ENCODE measurements at regions not wholly inside any gene's neighbourhood (a gene's known extent, or its start where the extent isn't known, plus 50 kb on each side); places are given as distances from the start of the nearest gene placed in this dataset.

DNA sequence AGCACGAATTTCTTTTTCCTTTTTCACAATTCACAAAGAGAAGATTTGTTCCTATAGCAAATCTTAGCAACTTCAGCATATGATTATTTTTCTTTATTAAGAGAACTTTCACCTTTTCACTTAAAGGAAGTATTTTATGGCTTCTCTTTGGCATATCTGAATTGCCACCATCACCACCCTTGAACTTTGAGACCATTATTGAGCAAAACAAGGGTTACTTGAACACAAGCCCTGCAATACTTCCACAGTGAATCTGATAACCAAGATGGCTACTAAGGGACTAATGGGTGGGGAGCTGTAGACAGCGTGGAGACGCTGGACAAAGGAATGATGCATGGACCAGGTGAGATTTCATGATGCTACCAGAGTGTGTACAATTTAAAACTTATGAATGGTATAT, 815.0 kb downstream of the LRRIQ3 start:
- TF ChIP-seq, protein P1, sequence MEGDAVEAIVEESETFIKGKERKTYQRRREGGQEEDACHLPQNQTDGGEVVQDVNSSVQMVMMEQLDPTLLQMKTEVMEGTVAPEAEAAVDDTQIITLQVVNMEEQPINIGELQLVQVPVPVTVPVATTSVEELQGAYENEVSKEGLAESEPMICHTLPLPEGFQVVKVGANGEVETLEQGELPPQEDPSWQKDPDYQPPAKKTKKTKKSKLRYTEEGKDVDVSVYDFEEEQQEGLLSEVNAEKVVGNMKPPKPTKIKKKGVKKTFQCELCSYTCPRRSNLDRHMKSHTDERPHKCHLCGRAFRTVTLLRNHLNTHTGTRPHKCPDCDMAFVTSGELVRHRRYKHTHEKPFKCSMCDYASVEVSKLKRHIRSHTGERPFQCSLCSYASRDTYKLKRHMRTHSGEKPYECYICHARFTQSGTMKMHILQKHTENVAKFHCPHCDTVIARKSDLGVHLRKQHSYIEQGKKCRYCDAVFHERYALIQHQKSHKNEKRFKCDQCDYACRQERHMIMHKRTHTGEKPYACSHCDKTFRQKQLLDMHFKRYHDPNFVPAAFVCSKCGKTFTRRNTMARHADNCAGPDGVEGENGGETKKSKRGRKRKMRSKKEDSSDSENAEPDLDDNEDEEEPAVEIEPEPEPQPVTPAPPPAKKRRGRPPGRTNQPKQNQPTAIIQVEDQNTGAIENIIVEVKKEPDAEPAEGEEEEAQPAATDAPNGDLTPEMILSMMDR (IDR thresholded peaks at IDR 0.05): no peak
- no peak for TF ChIP-seq POLR2A (IDR thresholded peaks at IDR 0.05)

Data from testis (tissue), 2 donors.